Spleen (tissue), 11 donors: ENCODE measurements at regions not wholly inside any gene's neighbourhood (a gene's known extent, or its start where the extent isn't known, plus 50 kb on each side); places are given as distances from the start of the nearest gene placed in this dataset.
"Not testable (repeated sequence)": the region's sequence is repeated elsewhere in the genome, so short reads cannot be mapped to it uniquely, and the experiment has no call there.

Experiments used
- DNase-seq: peaks from one replicate; pipeline ENCODE4 v3.0.0-alpha.2; 2020
- H3K27ac ChIP-seq, 8 donors: fragments of 200-600 bp; sonication (generic) in 7 of 8; 1 replicate in 4 of 8; 2 replicates in 4 of 8; pipeline versions ENCODE4 v1.5.0 to v1.8.0; 2016 to 2021; ENCODE audit warnings: inconsistent platforms in 4 of 8, mild to moderate bottlenecking in 4 of 8, moderate library complexity in 1 of 8
- H3K27me3 ChIP-seq, 7 donors: fragments of 200-600 bp; sonication (generic) in 6 of 7; replicated peaks in 1 of 7; 1 replicate in 4 of 7; 2 replicates in 3 of 7; pipeline versions ENCODE4 v1.5.0 to v1.8.0; 2016 to 2021; ENCODE audit warnings: inconsistent platforms in 3 of 7, mild to moderate bottlenecking in 1 of 7
- H3K36me3 ChIP-seq, 6 donors: fragments of 200-600 bp; sonication (generic) in 5 of 6; 1 replicate in 4 of 6; 2 replicates in 2 of 6; pipeline versions ENCODE4 v1.5.0 to v1.8.0; 2016 to 2021; ENCODE audit warnings: inconsistent platforms in 2 of 6
- H3K4me1 ChIP-seq, 6 donors: fragments of 200-600 bp; sonication (generic) in 5 of 6; 1 replicate in 3 of 6; 2 replicates in 3 of 6; pipeline versions ENCODE4 v1.5.0 to v1.8.0; 2016 to 2021; ENCODE audit warnings: inconsistent platforms in 3 of 6
- H3K4me3 ChIP-seq, 8 donors: fragments of 200-600 bp; sonication (generic) in 7 of 8; 1 replicate in 4 of 8; 2 replicates in 4 of 8; pipeline versions ENCODE4 v1.5.0 to v1.8.0; 2016 to 2021; ENCODE audit warnings: inconsistent platforms in 4 of 8, mild to moderate bottlenecking in 4 of 8, moderate library complexity in 2 of 8
- H3K9me3 ChIP-seq, 8 donors: fragments of 200-600 bp; sonication (generic) in 7 of 8; 1 replicate in 4 of 8; 2 replicates in 4 of 8; pipeline versions ENCODE4 v1.5.0 to v1.8.0; 2016 to 2021; ENCODE audit warnings: inconsistent platforms in 4 of 8
- CTCF ChIP-seq, 11 experiments: fragments of 200-600 bp in 7 of 11; fragments of 450-650 bp in 4 of 11; sonication (generic) in 4 of 11; IDR thresholded peaks in 8 of 11; conservative IDR thresholded peaks in 3 of 11; 1 replicate in 7 of 11; 2 replicates in 4 of 11; pipeline versions ENCODE4 v1.4.0 to v1.8.0; 2016 to 2021; ENCODE audit warnings: antibody characterized with exemption in 11 of 11, inconsistent platforms in 4 of 11, mild to moderate bottlenecking in 1 of 11
- POLR2A ChIP-seq, 3 donors: fragments of 450-650 bp; IDR thresholded peaks; one replicate each; pipeline ENCODE4 v1.5.1; 2017; ENCODE audit warnings: antibody characterized with exemption in 3 of 3, mild to moderate bottlenecking in 1 of 3
- POLR2AphosphoS5 ChIP-seq, 3 donors: sonication (generic); formaldehyde crosslinking; IDR thresholded peaks; one replicate each; pipeline ENCODE4 v1.5.1; 2017; ENCODE audit warnings: antibody characterized with exemption in 3 of 3
- WGBS, 5 donors: extraction: QIAGEN DNeasy Blood & Tissue Kit in 3 of 5; methylation state at CpG; one replicate each; pipeline versions ENCODE4 v1.1.5 to v1.1.7; 2013 to 2018; 5-methylcytosine and 5-hydroxymethylcytosine counted together
- intact Hi-C: fragments of 100-400 bp; cut with DNase I; formaldehyde crosslinking; loops from one replicate; pipeline ENCODE4 v1.15.0; 2023; ENCODE audit warnings: low total_unique reads
- donor health status: healthy with polysubstance abuse.
- donor health status: DM: no; HTN: no; CAD: no; lungs with moderate emphysema.
- donor health status: DM: no; HTN: no; CAD: no.
- donor health status: Bipolar disorder and iron deficiency.
- donor health status: healthy.
- donor health status: DM: no; HTN: no; CAD: no.
- donor health status: DM: yes; HTN: yes; CAD: no.

GRCh38 chr6:141048451-141048850 is 1084.3 kb upstream of the GJE1 start:
- Histone ChIP-seq H3K9me3 (peaks cover 0 to 20% (median 11%) of the 10 kb centered on the region in 8 donors), H3K27me3 (no peaks in the 10 kb centered on the region), H3K4me3 (no peak overlapping the region), H3K4me1 (no peaks in the 10 kb centered on the region), H3K27ac (no peak overlapping the region), H3K36me3 (no peaks in the 10 kb centered on the region)
- no peak for DNase-seq
- 49 to 78% (median 65%) methylated on average over 1 of the region's 1 CpG for whole genome bisulfite sequencing, 5 donors
- intact Hi-C loops, result no loop called here
- no peak for TF ChIP-seq POLR2A (IDR thresholded peaks at IDR 0.05)
- TF ChIP-seq POLR2AphosphoS5 (IDR thresholded peaks at IDR 0.05), result no peak
- no peak for TF ChIP-seq CTCF (IDR thresholded peaks at IDR 0.05 in 8 of 11, conservative IDR thresholded peaks at IDR 0.05 in 3 of 11)

- H3K36me3 ChIP-seq, intact Hi-C loops, H3K4me1 ChIP-seq, DNase-seq, H3K4me3 ChIP-seq, H3K27ac ChIP-seq, H3K27me3 ChIP-seq: not testable (repeated sequence)
- H3K9me3 ChIP-seq, result peaks cover 0 to 29% (median 18%) of the 10 kb centered on the region in 8 donors
These were observed 1086.2 kb upstream of the GJE1 start for GRCh38 chr6:141046496-141046895.

- TF ChIP-seq POLR2A (IDR thresholded peaks at IDR 0.05) (no peak), POLR2AphosphoS5 (IDR thresholded peaks at IDR 0.05) (no peak), CTCF (IDR thresholded peaks at IDR 0.05 in 8 of 11, conservative IDR thresholded peaks at IDR 0.05 in 3 of 11) (no peak)
- WGBS, 5 donors, result 81 to 95% (median 93%) methylated on average over 9 to 14 of the region's 14 CpGs
- no peak for DNase-seq
These were observed 1091.1 kb upstream of the GJE1 start for GRCh38 chr6:141041596-141042087.

GRCh38 chr6:141035312-141036200 is 1097.2 kb upstream of the GJE1 start:
- DNase-seq, result no peak
- intact Hi-C loops, result no loop called here
- no peaks in the 10 kb centered on the region for H3K36me3 ChIP-seq
- H3K4me1 ChIP-seq, result no peaks in the 10 kb centered on the region
- WGBS, 5 donors, result 76 to 87% (median 81%) methylated on average over 5 of the region's 5 CpGs
- H3K27me3 ChIP-seq, result no peaks in the 10 kb centered on the region
- no peak for TF ChIP-seq POLR2A (IDR thresholded peaks at IDR 0.05)
- no peak for TF ChIP-seq CTCF (IDR thresholded peaks at IDR 0.05 in 8 of 11, conservative IDR thresholded peaks at IDR 0.05 in 3 of 11)
- TF ChIP-seq POLR2AphosphoS5 (IDR thresholded peaks at IDR 0.05), result no peak
- H3K4me3 ChIP-seq, result no peak overlapping the region
- peaks cover 0 to 8% (median 1%) of the 10 kb centered on the region in 8 donors for H3K9me3 ChIP-seq
- no peak overlapping the region for H3K27ac ChIP-seq

More at GRCh38 chr6:141041596-141042087, 1091.1 kb upstream of the GJE1 start:
- Histone ChIP-seq H3K27ac (no peak overlapping the region), H3K27me3 (no peaks in the 10 kb centered on the region), H3K4me1 (no peaks in the 10 kb centered on the region), H3K9me3 (peaks cover 0 to 26% (median 17%) of the 10 kb centered on the region in 8 donors), H3K36me3 (no peaks in the 10 kb centered on the region), H3K4me3 (no peak overlapping the region)
- intact Hi-C loops, result no loop called here
